Calu3 (cell line): ENCODE measurements at regions not wholly inside any gene's neighbourhood (a gene's known extent, or its start where the extent isn't known, plus 50 kb on each side); places are given as distances from the start of the nearest gene placed in this dataset.

Experiments
- BruUV-seq: library from RNA; stranded (reverse); fragments of 400-500 nt; replicated peaks from 2 replicates; lab custom pipeline; 2021; lab: Mats Ljungman, UMichigan
- CTCF ChIA-PET: fragments of 300-600 bp; sonication (Branson Sonifier 250); formaldehyde crosslinking; loops from one replicate; lab custom pipeline; 2022; ENCODE audit warnings: antibody characterized with exemption; lab: Charles Lee
- DNase-seq: peaks from one replicate; pipeline ENCODE4 v3.0.0; 2022
- H3K27ac Mint-ChIP-seq: one replicate; pipeline ENCODE4 v1.8.0; 2022; ENCODE audit warnings: mixed read lengths; ENCODE audit not compliant: unreplicated experiment
- H3K27me3 Mint-ChIP-seq: one replicate; pipeline ENCODE4 v1.8.0; 2022; ENCODE audit warnings: mixed read lengths; ENCODE audit not compliant: unreplicated experiment
- H3K36me3 Mint-ChIP-seq: one replicate; pipeline ENCODE4 v1.8.0; 2022; ENCODE audit warnings: mild to moderate bottlenecking, moderate library complexity, mixed read lengths; ENCODE audit not compliant: insufficient read depth, unreplicated experiment
- H3K4me1 Mint-ChIP-seq: one replicate; pipeline ENCODE4 v1.8.0; 2022; ENCODE audit warnings: mild to moderate bottlenecking, low read depth, mixed read lengths; ENCODE audit not compliant: unreplicated experiment
- H3K4me3 Mint-ChIP-seq: one replicate; pipeline ENCODE4 v1.8.0; 2022; ENCODE audit warnings: mild to moderate bottlenecking, low read depth, moderate library complexity, mixed read lengths; ENCODE audit not compliant: unreplicated experiment
- H3K9me3 Mint-ChIP-seq: one replicate; pipeline ENCODE4 v1.8.0; 2022; ENCODE audit warnings: low read depth, mixed read lengths; ENCODE audit not compliant: unreplicated experiment
- CTCF ChIP-seq: fragments of 200-600 bp; IDR thresholded peaks from one replicate; pipeline ENCODE4 v1.8.0; 2022; ENCODE audit warnings: antibody characterized with exemption; ENCODE audit not compliant: unreplicated experiment
- intact Hi-C: fragments of 100-400 bp; cut with micrococcal nuclease; formaldehyde crosslinking; loops from one replicate; pipeline ENCODE4 v1.10.0; 2022; ENCODE audit not compliant: unreplicated experiment

- H3K27ac Mint-ChIP-seq, result no peak overlapping the region
- no peak for TF ChIP-seq CTCF
- no peaks in the 10 kb centered on the region for H3K36me3 Mint-ChIP-seq
- no peak for DNase-seq
- H3K9me3 Mint-ChIP-seq, result no peaks in the 10 kb centered on the region
- CTCF ChIA-PET, result no interaction called here
- intact Hi-C loops, result no loop called here
- no peaks in the 10 kb centered on the region for H3K27me3 Mint-ChIP-seq
- BruUV-seq, result no TSS peak
- no peaks in the 10 kb centered on the region for H3K4me1 Mint-ChIP-seq
- H3K4me3 Mint-ChIP-seq, result no peak overlapping the region
Observed at GRCh38 chr4:129514852-129515251, 418.9 kb downstream of the C4orf33 start.

GRCh38 chr4:129515356-129515755, 419.4 kb downstream of the C4orf33 start:
- DNase-seq, result no peak
- no peaks in the 10 kb centered on the region for H3K27me3 Mint-ChIP-seq
- no peak overlapping the region for H3K4me3 Mint-ChIP-seq
- no peaks in the 10 kb centered on the region for H3K9me3 Mint-ChIP-seq
- no peak for TF ChIP-seq CTCF
- intact Hi-C loops, result no loop called here
- no TSS peak for BruUV-seq
- H3K4me1 Mint-ChIP-seq, result no peaks in the 10 kb centered on the region
- no peaks in the 10 kb centered on the region for H3K36me3 Mint-ChIP-seq
- H3K27ac Mint-ChIP-seq, result no peak overlapping the region
- CTCF ChIA-PET, result no interaction called here

- no peaks in the 10 kb centered on the region for H3K9me3 Mint-ChIP-seq
- no peak overlapping the region for H3K27ac Mint-ChIP-seq
- BruUV-seq, result no TSS peak
- no peak for TF ChIP-seq CTCF
- H3K27me3 Mint-ChIP-seq, result no peaks in the 10 kb centered on the region
- CTCF ChIA-PET, result interaction anchor here (1.0 kb wide), 1 partner anchor 114 kb away, joined by 3 read pairs; no protein-coding TSS in a partner anchor
- no peak for DNase-seq
- no peaks in the 10 kb centered on the region for H3K4me1 Mint-ChIP-seq
- no peaks in the 10 kb centered on the region for H3K36me3 Mint-ChIP-seq
- H3K4me3 Mint-ChIP-seq, result no peak overlapping the region
- intact Hi-C loops, result loop anchor here (1.0 to 10.0 kb wide), 2 partner anchors 114 to 398 kb away; no protein-coding TSS in a partner anchor
Observed at GRCh38 chr4:129526812-129527211, 430.9 kb downstream of the C4orf33 start.

GRCh38 chr4:129531253-129531652, 435.3 kb downstream of the C4orf33 start:
- Mint-ChIP-seq H3K4me3 (no peak overlapping the region), H3K36me3 (no peaks in the 10 kb centered on the region), H3K9me3 (no peaks in the 10 kb centered on the region), H3K27me3 (no peaks in the 10 kb centered on the region), H3K4me1 (no peaks in the 10 kb centered on the region), H3K27ac (no peak overlapping the region)
- BruUV-seq, result no TSS peak
- no peak for TF ChIP-seq CTCF
- intact Hi-C loops, result no loop called here
- CTCF ChIA-PET, result no interaction called here
- no peak for DNase-seq
